ENCODE measurements at regions not wholly inside any gene's neighbourhood (a gene's known extent, or its start where the extent isn't known, plus 50 kb on each side); places are given as distances from the start of the nearest gene placed in this dataset.

DNA sequence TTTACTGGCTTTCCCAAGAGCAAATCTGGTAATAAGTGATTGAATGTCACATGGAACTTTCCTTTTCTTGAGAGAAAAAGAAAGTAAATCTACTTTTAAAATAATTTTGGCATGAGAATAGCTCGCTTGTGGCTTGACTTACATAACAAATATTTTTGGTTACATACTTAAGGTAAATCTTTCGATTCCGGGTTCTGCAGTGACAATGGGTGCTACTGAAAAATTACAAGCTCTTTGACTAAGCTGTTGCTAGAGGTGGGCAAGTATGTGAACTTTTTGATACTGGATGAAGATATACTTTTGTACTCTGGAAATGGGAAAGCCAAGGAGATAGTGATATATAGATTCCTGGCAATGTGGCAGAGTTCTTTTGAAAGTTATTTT is 51.9 kb upstream of the OTOL1 start:
- no peak for DNase-seq (ENCODE audit: low read depth)

DNA sequence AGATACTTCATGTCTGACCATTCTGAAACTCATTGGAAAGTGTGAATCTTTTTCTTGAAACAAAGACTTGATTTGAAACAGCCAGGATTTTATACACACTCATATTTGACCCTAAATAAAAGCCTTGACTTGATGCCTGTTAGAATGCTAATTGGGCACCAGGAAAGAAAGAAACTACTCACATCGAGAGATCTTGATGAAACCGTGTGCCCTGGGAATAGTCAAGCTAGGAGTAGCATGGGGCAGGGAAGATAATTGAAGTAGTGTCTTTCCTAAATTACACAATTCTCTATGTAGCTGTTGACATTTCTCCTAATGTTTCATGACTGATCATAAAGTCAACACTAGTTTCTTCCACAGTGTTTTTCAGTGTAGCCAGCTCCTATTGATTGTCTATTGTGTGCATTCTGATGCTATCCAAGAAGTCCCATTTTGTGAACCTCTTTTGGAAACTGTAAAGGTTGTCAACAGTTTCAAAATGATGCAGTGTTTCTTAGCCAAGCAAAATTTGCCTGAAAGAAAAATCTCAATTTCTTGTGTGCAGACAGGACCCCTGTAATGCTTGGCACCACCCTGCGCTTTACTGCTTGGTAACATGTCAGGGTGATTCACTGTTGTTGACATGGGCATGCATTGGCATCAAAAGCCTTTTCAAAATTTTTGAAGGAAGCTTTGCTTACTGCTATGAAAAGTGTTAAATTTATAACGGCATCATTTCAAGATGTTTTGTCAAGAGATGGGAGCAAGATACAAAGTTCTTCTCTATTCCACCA is 52.5 kb upstream of the OTOL1 start:
- DNase-seq (ENCODE audit: low read depth) = no peak

DNA sequence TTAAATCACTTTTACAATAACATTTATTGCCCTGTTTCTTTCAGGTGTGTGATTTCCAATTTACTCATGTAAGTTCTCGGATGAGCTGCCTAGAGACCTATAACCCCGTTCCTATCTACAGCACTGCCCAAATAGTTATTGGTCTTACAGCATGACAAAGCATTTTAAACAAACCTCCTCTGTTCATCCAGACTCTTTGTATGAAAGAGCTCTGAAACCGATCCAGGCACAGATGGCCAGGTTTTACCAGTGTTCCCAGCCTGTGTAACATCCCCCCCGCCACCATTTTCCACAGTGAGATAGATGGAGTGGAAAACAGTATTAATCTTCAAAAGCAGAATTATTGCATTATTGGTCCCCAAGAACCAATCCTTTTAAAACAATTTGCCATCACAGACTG is 59.0 kb upstream of the SPTSSB start:
- no peak for DNase-seq (ENCODE audit: low read depth)

DNA sequence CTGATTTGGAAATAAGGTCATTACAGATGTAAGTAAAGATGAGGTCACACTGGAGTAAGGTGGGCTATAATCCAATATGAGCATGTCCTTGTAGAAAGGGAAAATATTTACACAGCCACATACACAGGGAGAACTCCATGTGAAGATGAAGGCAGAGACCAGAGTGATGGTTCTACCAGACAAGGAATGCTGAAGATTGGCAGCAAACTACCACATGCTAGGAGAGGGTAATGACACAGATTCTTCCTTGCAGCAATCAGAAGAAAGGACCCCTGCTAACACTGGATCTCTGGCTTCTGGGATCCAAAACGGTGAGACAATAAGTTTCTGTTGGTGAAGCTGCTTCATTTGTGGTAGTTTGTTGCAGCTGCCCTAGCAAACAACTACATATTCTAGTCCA is 56.0 kb upstream of the SPTSSB start:
- DNase-seq (ENCODE audit: low read depth) = no peak

DNA sequence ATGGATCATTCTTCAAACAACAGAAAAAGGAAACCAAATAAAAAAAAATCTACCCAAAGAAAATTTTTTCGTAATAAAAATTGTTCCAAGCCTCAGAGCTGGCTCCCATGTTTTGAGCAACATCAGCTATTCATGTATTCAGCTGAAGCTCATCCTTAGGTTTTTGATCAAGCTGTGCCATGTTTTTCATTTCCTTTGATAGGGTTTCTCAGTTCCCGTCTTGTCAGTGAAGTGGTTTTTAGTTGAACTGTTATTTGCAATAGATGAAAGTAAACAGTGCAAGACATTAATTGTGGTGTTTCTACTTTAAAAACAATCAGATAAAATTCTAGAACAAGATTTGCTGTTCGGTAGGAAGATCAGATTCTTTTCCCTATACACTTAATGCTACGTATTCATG is 55.4 kb upstream of the SPTSSB start:
- no peak for DNase-seq (ENCODE audit: low read depth)

DNA sequence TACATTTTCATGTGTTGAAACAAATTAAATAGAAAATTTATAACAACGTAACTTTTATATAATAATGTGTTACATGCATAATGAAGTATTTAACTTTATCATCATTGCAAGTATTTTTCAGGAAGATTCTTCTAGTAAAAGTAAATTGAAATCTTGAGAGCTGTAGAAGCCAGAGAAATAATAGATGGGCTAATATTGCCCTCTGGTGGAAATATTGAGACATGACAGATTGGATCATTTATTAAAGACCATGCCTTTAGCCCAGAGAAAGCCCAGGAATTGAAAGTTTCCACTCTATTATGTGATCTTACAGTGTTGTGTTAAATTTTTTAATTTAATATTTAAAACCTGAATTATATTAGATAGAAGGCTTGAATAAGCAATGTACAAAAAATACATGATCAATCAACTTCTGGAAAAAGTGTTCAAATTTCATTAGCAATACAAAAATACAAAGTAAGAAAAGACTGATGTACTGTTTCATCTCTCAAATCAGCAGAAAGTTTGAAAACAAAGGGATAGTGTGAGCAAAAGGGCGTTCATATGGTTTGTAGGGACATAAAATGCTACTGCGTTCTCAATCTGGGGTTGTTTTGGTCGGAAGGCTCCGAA is 52.7 kb upstream of the SPTSSB start:
- peak; percentile 22 for DNase-seq (ENCODE audit: low read depth)

DNA sequence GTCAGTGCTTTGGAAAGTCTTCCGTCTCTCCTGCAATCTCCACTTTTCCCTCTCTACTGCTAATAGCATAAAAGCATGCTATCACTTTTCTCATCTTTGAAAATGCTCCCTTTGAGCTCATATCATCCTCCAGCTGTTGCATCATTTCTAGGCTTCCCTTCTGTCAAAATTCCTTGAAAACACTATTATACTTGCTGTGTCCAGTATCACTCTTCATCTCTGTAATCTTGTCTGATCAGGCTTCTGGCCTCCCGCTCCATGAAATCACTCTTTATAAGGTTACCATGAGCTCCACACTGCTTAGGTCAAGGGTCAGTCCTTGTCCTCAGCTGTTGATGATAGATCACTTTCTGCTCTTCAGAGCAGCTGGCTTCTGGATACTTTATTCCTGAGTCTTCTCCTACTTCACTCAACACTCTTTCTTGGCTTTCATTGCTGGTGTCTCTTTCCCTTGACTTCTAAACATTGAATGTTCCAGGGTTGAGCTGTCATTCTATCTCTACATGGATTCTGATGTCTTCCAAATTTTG is 50.9 kb upstream of the SPTSSB start:
- DNase-seq (ENCODE audit: low read depth) = no peak
